PC-9 (cell line): ENCODE measurements at regions not wholly inside any gene's neighbourhood (a gene's known extent, or its start where the extent isn't known, plus 50 kb on each side); places are given as distances from the start of the nearest gene placed in this dataset.

ENCODE experiments used
- CTCF ChIP-seq: fragments of 200-600 bp; sonication (generic); conservative IDR thresholded peaks from 2 replicates; pipeline ENCODE4 v1.6.1; 2017; ENCODE audit warnings: mixed run types, antibody characterized with exemption, mild to moderate bottlenecking, moderate library complexity
- EZH2 ChIP-seq: fragments of 200-600 bp; sonication (generic); IDR thresholded peaks from 2 replicates; pipeline ENCODE4 v1.8.0; 2017; ENCODE audit warnings: antibody characterized with exemption, low read depth

DNA sequence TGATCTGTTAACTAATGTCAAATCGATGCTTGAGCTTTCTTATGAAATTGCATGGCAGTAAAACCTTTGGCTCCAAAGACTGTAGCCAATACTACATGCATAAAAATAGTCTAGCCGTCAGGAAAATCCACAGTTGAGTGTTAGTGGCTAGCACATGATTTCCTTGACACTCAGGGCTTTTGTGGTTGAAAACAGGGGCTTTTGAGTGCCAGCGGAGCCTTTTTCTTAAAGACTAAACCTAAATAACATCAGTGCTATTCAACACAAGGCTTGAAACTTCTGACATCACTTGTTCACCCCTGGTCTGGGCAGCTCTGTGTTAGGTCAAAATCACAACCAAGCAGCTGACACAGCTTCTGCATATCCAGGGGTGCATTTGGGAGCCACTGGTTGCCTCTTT is 124.2 kb upstream of the BMPER start:
- TF ChIP-seq CTCF (no peak), EZH2 (no peak)
